K562 (cell line): ENCODE measurements at regions not wholly inside any gene's neighbourhood (a gene's known extent, or its start where the extent isn't known, plus 50 kb on each side); places are given as distances from the start of the nearest gene placed in this dataset.

Experiments used
- BMI1 ChIP-seq: fragments of 150-350 bp; IDR thresholded peaks from 2 replicates; pipeline ENCODE4 v1.6.1; 2014; ENCODE audit warnings: low read length
- CXXC5 ChIP-seq: fragments of 250-450 bp; sonication (Bioruptor Pico); IDR thresholded peaks from 2 replicates; pipeline ENCODE4 v1.8.0; 2022; ENCODE audit warnings: inconsistent platforms, mild to moderate bottlenecking, moderate library complexity
- DMBX1 ChIP-seq: fragments of 250-450 bp; sonication (Bioruptor Pico); IDR thresholded peaks from 2 replicates; pipeline ENCODE4 v1.8.0; 2022; ENCODE audit warnings: inconsistent platforms, mild to moderate bottlenecking, moderate library complexity, borderline replicate concordance
- DPF2 ChIP-seq: fragments of 450-650 bp; IDR thresholded peaks from 2 replicates; pipeline ENCODE4 v1.6.1; 2016
- FOXK2 ChIP-seq, 2 experiments: fragments of 450-650 bp; IDR thresholded peaks in 1 of 2; conservative IDR thresholded peaks in 1 of 2; 2 replicates each; pipeline ENCODE4 v1.6.1; 2016; ENCODE audit warnings: low read depth in 2 of 2, mild to moderate bottlenecking in 1 of 2
- GATA2 ChIP-seq: sonication (generic); formaldehyde crosslinking; IDR thresholded peaks from 2 replicates; pipeline ENCODE4 v1.4.0; 2020; ENCODE audit warnings: mild to moderate bottlenecking, missing genetic modification reagents
- JUNB ChIP-seq: fragments of 450-650 bp; formaldehyde crosslinking; conservative IDR thresholded peaks from 2 replicates; pipeline ENCODE4 v1.4.0; 2020; ENCODE audit warnings: mild to moderate bottlenecking
- MAX ChIP-seq: sonication (generic); formaldehyde crosslinking; IDR thresholded peaks from 2 replicates; pipeline ENCODE4 v1.9.0; 2022; ENCODE audit warnings: mild to moderate bottlenecking, missing genetic modification reagents
- NFATC3 ChIP-seq: fragments of 450-650 bp; IDR thresholded peaks from 2 replicates; pipeline ENCODE4 v1.6.1; 2017; ENCODE audit warnings: mild to moderate bottlenecking
- NFXL1 ChIP-seq: fragments of 450-650 bp; formaldehyde crosslinking; IDR thresholded peaks from 2 replicates; pipeline ENCODE4 v1.4.0; 2021; ENCODE audit warnings: mild to moderate bottlenecking
- NONO ChIP-seq, 2 experiments: fragments of 200-400 bp in 1 of 2; fragments of 450-650 bp in 1 of 2; formaldehyde crosslinking in 1 of 2; IDR thresholded peaks; 2 replicates each; pipeline ENCODE4 v1.6.1; 2017; ENCODE audit warnings: low read depth in 2 of 2, mild to moderate bottlenecking in 2 of 2, moderate library complexity in 2 of 2, low read length in 1 of 2
- PHF21A ChIP-seq: fragments of 450-650 bp; IDR thresholded peaks from 2 replicates; pipeline ENCODE4 v1.6.1; 2017; ENCODE audit warnings: low read depth, borderline replicate concordance
- POLR2H ChIP-seq: IDR thresholded peaks from 2 replicates; pipeline ENCODE4 v1.6.1; 2016; ENCODE audit warnings: missing genetic modification characterization, low read depth, mild to moderate bottlenecking, control low read depth, missing compliant biosample characterization, moderate library complexity
- PTRF ChIP-seq: fragments of 450-650 bp; IDR thresholded peaks from 2 replicates; pipeline ENCODE4 v1.6.1; 2016; ENCODE audit warnings: mild to moderate bottlenecking, missing genetic modification characterization, missing compliant biosample characterization
- RAD51 ChIP-seq: fragments of 450-650 bp; IDR thresholded peaks from 2 replicates; pipeline ENCODE4 v1.7.1; 2016; ENCODE audit warnings: low read depth, mild to moderate bottlenecking, borderline replicate concordance
- RBM17 ChIP-seq: fragments of 200-400 bp; formaldehyde crosslinking; IDR thresholded peaks from 2 replicates; pipeline ENCODE4 v1.6.1; 2017; ENCODE audit warnings: low read depth, mild to moderate bottlenecking, low read length, borderline replicate concordance
- SMAD4 ChIP-seq: fragments of 250-450 bp; sonication (Bioruptor Pico); conservative IDR thresholded peaks from 2 replicates; pipeline ENCODE4 v1.8.0; 2021; ENCODE audit warnings: inconsistent platforms, mild to moderate bottlenecking, moderate library complexity
- SOX6 ChIP-seq: fragments of 450-650 bp; IDR thresholded peaks from 2 replicates; pipeline ENCODE4 v1.6.1; 2014; ENCODE audit warnings: mild to moderate bottlenecking
- SP2 ChIP-seq: IDR thresholded peaks from 2 replicates; pipeline ENCODE4 v1.6.1; 2011; ENCODE audit warnings: mild to moderate bottlenecking, low read depth, low read length, moderate library complexity; ENCODE audit not compliant: poor library complexity, severe bottlenecking; ENCODE audit errors: extremely low read depth
- TBP ChIP-seq: optimal IDR thresholded peaks from 2 replicates; pipeline ENCODE3; 2011; ENCODE audit warnings: low read depth, low read length, improper control_type of control experiment
- TCF3 ChIP-seq: sonication (generic); formaldehyde crosslinking; IDR thresholded peaks from 2 replicates; pipeline ENCODE4 v1.4.0; 2020; ENCODE audit warnings: mild to moderate bottlenecking, missing genetic modification reagents
- TGIF2 ChIP-seq: sonication (generic); formaldehyde crosslinking; IDR thresholded peaks from 2 replicates; pipeline ENCODE4 v1.8.1; 2022; ENCODE audit warnings: mild to moderate bottlenecking, missing genetic modification reagents, moderate library complexity
- ZBTB33 ChIP-seq: sonication (generic); formaldehyde crosslinking; IDR thresholded peaks from 2 replicates; pipeline ENCODE4 v1.8.1; 2023; ENCODE audit warnings: mild to moderate bottlenecking, missing genetic modification reagents
- ZNF12 ChIP-seq: sonication (generic); formaldehyde crosslinking; IDR thresholded peaks from 2 replicates; pipeline ENCODE4 v1.4.0; 2020; ENCODE audit warnings: mild to moderate bottlenecking, missing genetic modification reagents
- ZNF133 ChIP-seq: fragments of 250-450 bp; sonication (Bioruptor Pico); IDR thresholded peaks from 2 replicates; pipeline ENCODE4 v1.4.0; 2020; ENCODE audit warnings: mild to moderate bottlenecking
- ZNF41 ChIP-seq: fragments of 250-450 bp; sonication (Bioruptor Pico); conservative IDR thresholded peaks from 2 replicates; pipeline ENCODE4 v1.4.0; 2020; ENCODE audit warnings: mild to moderate bottlenecking
- ZNF740 ChIP-seq, 3 experiments: fragments of 200-800 bp in 1 of 3; sonication (Bioruptor generic) in 1 of 3; sonication (generic) in 1 of 3; formaldehyde crosslinking in 1 of 3; IDR thresholded peaks; 2 replicates each; pipeline versions ENCODE4 v1.6.1 to v1.8.0; 2016 to 2022; ENCODE audit warnings: mild to moderate bottlenecking in 2 of 3, missing compliant biosample characterization in 2 of 3, missing genetic modification characterization in 2 of 3, missing genetic modification reagents in 1 of 3

- TF ChIP-seq CXXC5: peak; percentile 37
- TF ChIP-seq NFATC3: no peak
- no peak for TF ChIP-seq SP2
- 0 out of 4 replicates have a peak, but pooled peaks of 1 of the 2 experiments have one; percentile 44 for TF ChIP-seq FOXK2 (conservative IDR thresholded peaks at IDR 0.05 in 1 of 2, IDR thresholded peaks at IDR 0.05 in 1 of 2; ENCODE audit: low read depth in 2 of 2)
- TF ChIP-seq NFXL1: 0 out of 2 replicates have a peak, but pooled peaks have one; percentile 36
- TF ChIP-seq TGIF2 (CRISPR knock-in tag): no peak
- TF ChIP-seq DPF2: 0 out of 2 replicates have a peak, but pooled peaks have one; percentile 16
- TF ChIP-seq BMI1: no peak
- no peak for TF ChIP-seq ZBTB33 (CRISPR knock-in tag)
- TF ChIP-seq NONO (IDR thresholded peaks at IDR 0.05; ENCODE audit: low read depth in 2 of 2, low read length in 1 of 2): no peak
- no peak for TF ChIP-seq ZNF740 (CRISPR knock-in tag; IDR thresholded peaks at IDR 0.05)
- TF ChIP-seq ZNF740 (tag; IDR thresholded peaks at IDR 0.05): peak in 1 of 2 experiments; percentile 42; a peak in 1 of 4 replicates
- TF ChIP-seq MAX (CRISPR knock-in tag): no peak
- no peak for TF ChIP-seq PHF21A
- peak; percentile 32 for TF ChIP-seq SMAD4 (CRISPR knock-in tag)
- 0 out of 2 replicates have a peak, but pooled peaks have one; percentile 52 for TF ChIP-seq DMBX1
- no peak for TF ChIP-seq JUNB
- TF ChIP-seq PTRF: 0 out of 2 replicates have a peak, but pooled peaks have one; percentile 28
- peak; percentile 97 for TF ChIP-seq POLR2H
- no peak for TF ChIP-seq GATA2
- peak; percentile 93 for TF ChIP-seq TBP
- no peak for TF ChIP-seq ZNF12 (CRISPR knock-in tag)
- TF ChIP-seq ZNF133 (CRISPR knock-in tag): no peak
- peak; percentile 20; the same call in 1 of the 2 replicates for TF ChIP-seq TCF3 (CRISPR knock-in tag)
- 0 out of 2 replicates have a peak, but pooled peaks have one; percentile 16 for TF ChIP-seq ZNF41 (CRISPR knock-in tag)
- TF ChIP-seq RBM17: no peak
- TF ChIP-seq SOX6: 0 out of 2 replicates have a peak, but pooled peaks have one; percentile 7
- TF ChIP-seq RAD51: peak; percentile 18; the same call in 1 of the 2 replicates
Observed at GRCh38 chr11:86155200-86155844, 86.4 kb upstream of the PICALM start (continued).
